Thyroid gland (tissue), 4 donors: ENCODE measurements at regions not wholly inside any gene's neighbourhood (a gene's known extent, or its start where the extent isn't known, plus 50 kb on each side); places are given as distances from the start of the nearest gene placed in this dataset.

Experiments
- DNase-seq, 2 donors: peaks; one replicate each; pipeline ENCODE4 v3.0.0-alpha.2; 2019
- H3K27ac ChIP-seq, 3 donors: fragments of 200-600 bp; sonication (generic); 1 replicate in 2 of 3; 2 replicates in 1 of 3; pipeline ENCODE4 v1.5.1; 2016 to 2019; ENCODE audit warnings: mild to moderate bottlenecking in 1 of 3, moderate library complexity in 1 of 3
- H3K27me3 ChIP-seq: fragments of 200-600 bp; sonication (generic); one replicate; pipeline ENCODE4 v1.5.1; 2019
- H3K36me3 ChIP-seq, 2 donors: fragments of 200-600 bp; sonication (generic); one replicate each; pipeline ENCODE4 v1.5.1; 2016 to 2019
- H3K4me1 ChIP-seq, 2 donors: fragments of 200-600 bp; sonication (generic); one replicate each; pipeline ENCODE4 v1.5.1; 2017 to 2019
- H3K4me3 ChIP-seq, 3 donors: fragments of 200-600 bp; sonication (generic); replicated peaks in 1 of 3; 1 replicate in 2 of 3; 2 replicates in 1 of 3; pipeline ENCODE4 v1.5.1; 2016; ENCODE audit warnings: mild to moderate bottlenecking in 1 of 3
- H3K9me3 ChIP-seq: fragments of 200-600 bp; sonication (generic); one replicate; pipeline ENCODE4 v1.5.1; 2017
- CTCF ChIP-seq, 6 experiments: fragments of 200-600 bp in 3 of 6; fragments of 450-650 bp in 3 of 6; sonication (generic) in 3 of 6; IDR thresholded peaks; one replicate each; pipeline ENCODE4 v1.5.1; 2016 to 2019; ENCODE audit warnings: antibody characterized with exemption in 6 of 6, mild to moderate bottlenecking in 2 of 6, inconsistent platforms in 1 of 6, moderate library complexity in 1 of 6
- POLR2A ChIP-seq, 2 donors: fragments of 450-650 bp; IDR thresholded peaks; one replicate each; pipeline ENCODE4 v1.6.1; 2017; ENCODE audit warnings: antibody characterized with exemption in 2 of 2, mild to moderate bottlenecking in 2 of 2, moderate library complexity in 1 of 2
- WGBS, 2 donors: methylation state at CpG; one replicate each; pipeline ENCODE4 v1.1.5; 2017; 5-methylcytosine and 5-hydroxymethylcytosine counted together
- intact Hi-C: fragments of 100-400 bp; cut with DNase I; formaldehyde crosslinking; loops from one replicate; pipeline ENCODE4 v1.15.1; 2023

GRCh38 chr5:60529001-60529400, 171.0 kb downstream of the DEPDC1B start:
- Histone ChIP-seq H3K27ac (no peak overlapping the region), H3K4me1 (peaks cover 8 to 10% of the 10 kb centered on the region in 2 donors), H3K27me3 (no peaks in the 10 kb centered on the region), H3K36me3 (no peaks in the 10 kb centered on the region), H3K4me3 (no peak overlapping the region), H3K9me3 (no peaks in the 10 kb centered on the region)
- TF ChIP-seq POLR2A (IDR thresholded peaks at IDR 0.05) (no peak), CTCF (IDR thresholded peaks at IDR 0.05) (no peak)
- WGBS, 2 donors, result 55 to 59% methylated on average over 2 of the region's 2 CpGs
- intact Hi-C loops, result no loop called here
- no peak for DNase-seq

DNA sequence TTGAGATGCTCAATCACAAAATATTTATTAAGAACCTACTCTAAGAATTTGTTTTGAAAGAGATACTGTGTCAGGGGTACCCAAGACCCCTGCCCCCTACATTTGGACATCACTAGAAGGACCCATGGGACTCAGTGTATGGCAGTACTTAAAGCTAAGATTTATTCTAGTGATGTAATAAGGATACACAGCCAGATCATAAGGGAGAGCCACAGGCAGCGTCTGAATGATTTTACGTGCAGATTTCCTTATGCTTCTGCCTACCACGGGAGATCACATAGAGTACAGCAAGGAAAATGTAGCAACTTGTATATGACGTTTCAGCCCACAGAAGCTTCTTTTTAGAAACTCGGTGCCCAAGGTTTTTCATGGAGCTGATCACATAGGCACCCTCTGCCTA, 172.9 kb downstream of the DEPDC1B start:
- Histone ChIP-seq H3K36me3 (no peaks in the 10 kb centered on the region), H3K4me3 (no peak overlapping the region), H3K4me1 (no peaks in the 10 kb centered on the region), H3K27me3 (no peaks in the 10 kb centered on the region), H3K27ac (no peak overlapping the region), H3K9me3 (no peaks in the 10 kb centered on the region)
- intact Hi-C loops, result no loop called here
- no peak for DNase-seq
- TF ChIP-seq CTCF (IDR thresholded peaks at IDR 0.05), result no peak
- no peak for TF ChIP-seq POLR2A (IDR thresholded peaks at IDR 0.05)
- WGBS, 2 donors, result 80 to 83% methylated on average over 5 of the region's 5 CpGs

- Histone ChIP-seq H3K36me3 (no peaks in the 10 kb centered on the region), H3K27ac (no peak overlapping the region), H3K27me3 (no peaks in the 10 kb centered on the region), H3K9me3 (no peaks in the 10 kb centered on the region), H3K4me3 (no peak overlapping the region), H3K4me1 (no peaks in the 10 kb centered on the region)
- no peak for TF ChIP-seq POLR2A (IDR thresholded peaks at IDR 0.05)
- no peak for TF ChIP-seq CTCF (IDR thresholded peaks at IDR 0.05)
- WGBS, 2 donors, result 69 to 71% methylated on average over 8 of the region's 8 CpGs
- no peak for DNase-seq
- intact Hi-C loops, result no loop called here
Observed at GRCh38 chr5:60526336-60526875, 173.6 kb downstream of the DEPDC1B start.

DNA sequence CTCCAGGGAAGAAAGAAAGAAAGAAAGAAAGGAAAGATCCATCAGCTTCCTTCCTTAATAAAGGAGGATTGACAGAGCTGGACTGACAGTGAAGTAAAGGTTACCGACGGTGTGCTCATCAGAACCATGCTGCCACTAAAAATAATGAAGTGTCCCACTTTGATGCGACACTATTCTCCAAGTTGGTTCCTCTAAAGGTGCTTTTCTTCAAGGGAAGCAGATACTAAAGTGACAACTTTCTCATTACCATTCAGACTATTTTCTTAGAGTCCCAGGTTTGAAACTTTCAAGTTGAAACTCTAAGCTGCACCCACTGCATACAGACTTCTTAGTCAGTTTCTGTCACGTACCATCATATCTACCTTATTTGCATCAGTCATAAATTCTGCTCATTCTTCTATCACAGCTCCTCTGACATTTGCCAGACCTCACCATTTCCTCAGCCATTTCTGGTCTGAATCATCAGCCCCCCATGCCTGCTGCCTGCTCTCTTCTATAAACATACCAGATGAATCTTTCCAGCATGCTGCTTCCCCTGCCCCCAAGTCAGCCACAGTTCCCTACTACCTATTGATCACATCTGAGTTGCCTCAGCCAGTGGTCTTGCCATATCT, 177.6 kb downstream of the DEPDC1B start:
- TF ChIP-seq POLR2A (IDR thresholded peaks at IDR 0.05) (no peak), CTCF (IDR thresholded peaks at IDR 0.05) (no peak)
- H3K4me1 ChIP-seq, result peaks cover 5 to 21% of the 10 kb centered on the region in 2 donors
- no peak overlapping the region for H3K4me3 ChIP-seq
- no peaks in the 10 kb centered on the region for H3K9me3 ChIP-seq
- intact Hi-C loops, result no loop called here
- H3K36me3 ChIP-seq, result no peaks in the 10 kb centered on the region
- no peaks in the 10 kb centered on the region for H3K27me3 ChIP-seq
- no peak for DNase-seq
- 77 to 79% methylated on average over 4 of the region's 4 CpGs for WGBS, 2 donors
- no peak overlapping the region for H3K27ac ChIP-seq

DNA sequence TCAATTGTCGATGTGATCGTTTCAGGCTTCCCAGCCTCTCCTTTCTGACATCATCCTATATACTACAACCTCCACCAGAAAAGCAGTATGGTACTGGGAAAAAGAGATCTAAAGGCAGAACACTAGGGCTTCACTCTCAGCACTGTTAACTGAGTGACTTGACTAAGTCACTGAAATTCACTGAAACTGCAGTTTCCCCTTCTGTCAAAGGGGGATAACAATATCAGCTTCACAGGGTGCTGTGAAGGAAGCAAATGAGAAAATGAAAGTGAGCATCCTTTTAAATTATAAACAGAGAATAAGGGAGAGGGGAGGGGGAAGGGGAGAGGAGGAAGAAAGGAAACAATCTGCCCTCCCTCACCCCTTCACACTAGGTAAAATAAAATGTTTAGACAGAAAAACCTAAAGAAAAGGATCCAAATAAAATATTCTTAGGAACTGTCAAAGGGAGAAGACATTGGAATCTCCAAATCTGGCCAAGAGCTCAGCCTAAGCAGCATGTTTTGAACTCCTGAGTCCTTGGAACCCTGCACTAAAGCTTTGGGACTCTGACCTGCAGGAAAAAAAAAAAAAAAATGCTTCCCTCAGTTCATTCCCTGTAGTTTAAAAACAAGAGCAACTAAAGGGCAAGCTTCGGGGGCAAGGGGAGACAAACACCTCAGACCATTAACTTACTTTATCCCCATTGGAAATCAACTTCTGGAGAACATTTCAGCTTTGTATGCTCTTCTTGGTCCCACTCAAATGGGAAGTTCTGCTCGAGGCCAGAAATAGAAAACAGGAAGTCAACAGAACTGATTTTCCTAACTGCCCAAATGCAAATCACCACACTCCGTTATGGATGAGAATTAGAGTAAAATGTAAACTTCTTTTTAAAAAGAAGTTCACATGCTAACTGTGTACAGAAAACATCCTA, 178.3 kb downstream of the DEPDC1B start:
- 73 to 80% methylated on average over 5 of the region's 5 CpGs for WGBS, 2 donors
- no peaks in the 10 kb centered on the region for H3K27me3 ChIP-seq
- peaks cover 5 to 21% of the 10 kb centered on the region in 2 donors for H3K4me1 ChIP-seq
- no peak overlapping the region for H3K27ac ChIP-seq
- no peak for DNase-seq
- no peaks in the 10 kb centered on the region for H3K9me3 ChIP-seq
- intact Hi-C loops, result no loop called here
- no peak overlapping the region for H3K4me3 ChIP-seq
- H3K36me3 ChIP-seq, result no peaks in the 10 kb centered on the region
- no peak for TF ChIP-seq POLR2A (IDR thresholded peaks at IDR 0.05)
- no peak for TF ChIP-seq CTCF (IDR thresholded peaks at IDR 0.05)
